Ovary (tissue), 3 donors: ENCODE measurements at regions not wholly inside any gene's neighbourhood (a gene's known extent, or its start where the extent isn't known, plus 50 kb on each side); places are given as distances from the start of the nearest gene placed in this dataset.

Experiments
- CTCF ChIP-seq, 3 donors: fragments of 450-650 bp in 2 of 3; fragments of 200-600 bp in 1 of 3; IDR thresholded peaks; one replicate each; pipeline versions ENCODE4 v1.5.1 to v1.8.0; 2016 to 2022; ENCODE audit warnings: antibody characterized with exemption in 3 of 3, mild to moderate bottlenecking in 1 of 3
- EP300 ChIP-seq: sonication (generic); formaldehyde crosslinking; IDR thresholded peaks from one replicate; pipeline ENCODE4 v1.6.1; 2017; ENCODE audit warnings: antibody characterized with exemption
- POLR2A ChIP-seq: fragments of 450-650 bp; IDR thresholded peaks from one replicate; pipeline ENCODE4 v1.6.1; 2017; ENCODE audit warnings: antibody characterized with exemption, mild to moderate bottlenecking, moderate library complexity
- donor health status: DM: no; HTN: no; CAD: no.

GRCh38 chrX:44637282-44637681, 94.6 kb upstream of the FUNDC1 start:
- no peak for TF ChIP-seq CTCF (IDR thresholded peaks at IDR 0.05)
- no peak for TF ChIP-seq POLR2A
- no peak for TF ChIP-seq EP300
